ENCODE measurements at regions not wholly inside any gene's neighbourhood (a gene's known extent, or its start where the extent isn't known, plus 50 kb on each side); places are given as distances from the start of the nearest gene placed in this dataset.

DNA sequence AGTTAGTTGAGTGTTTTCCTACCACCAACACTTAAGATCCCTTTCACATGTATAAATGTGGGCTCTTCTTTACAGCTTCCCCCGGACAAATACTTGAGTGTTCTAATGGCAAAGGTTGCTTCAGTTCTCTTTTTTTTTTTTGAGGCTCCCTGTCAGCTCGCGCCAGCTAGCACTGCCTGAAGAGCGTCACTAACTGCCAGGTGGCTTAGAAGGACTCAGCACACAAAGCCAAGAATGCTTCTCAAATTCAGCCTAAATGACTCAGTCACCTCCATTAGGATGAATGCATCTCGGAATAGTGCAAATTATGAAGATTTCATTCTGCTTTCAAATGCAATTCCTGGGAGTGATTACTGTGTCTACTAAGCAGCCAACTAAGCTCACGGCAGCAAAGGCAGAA lies 150.7 kb upstream of the BTBD3 start:
- H3K9me3 Mint-ChIP-seq (ENCODE audit: low read depth): no peaks in the 10 kb centered on the region
- TF ChIP-seq, protein P1, sequence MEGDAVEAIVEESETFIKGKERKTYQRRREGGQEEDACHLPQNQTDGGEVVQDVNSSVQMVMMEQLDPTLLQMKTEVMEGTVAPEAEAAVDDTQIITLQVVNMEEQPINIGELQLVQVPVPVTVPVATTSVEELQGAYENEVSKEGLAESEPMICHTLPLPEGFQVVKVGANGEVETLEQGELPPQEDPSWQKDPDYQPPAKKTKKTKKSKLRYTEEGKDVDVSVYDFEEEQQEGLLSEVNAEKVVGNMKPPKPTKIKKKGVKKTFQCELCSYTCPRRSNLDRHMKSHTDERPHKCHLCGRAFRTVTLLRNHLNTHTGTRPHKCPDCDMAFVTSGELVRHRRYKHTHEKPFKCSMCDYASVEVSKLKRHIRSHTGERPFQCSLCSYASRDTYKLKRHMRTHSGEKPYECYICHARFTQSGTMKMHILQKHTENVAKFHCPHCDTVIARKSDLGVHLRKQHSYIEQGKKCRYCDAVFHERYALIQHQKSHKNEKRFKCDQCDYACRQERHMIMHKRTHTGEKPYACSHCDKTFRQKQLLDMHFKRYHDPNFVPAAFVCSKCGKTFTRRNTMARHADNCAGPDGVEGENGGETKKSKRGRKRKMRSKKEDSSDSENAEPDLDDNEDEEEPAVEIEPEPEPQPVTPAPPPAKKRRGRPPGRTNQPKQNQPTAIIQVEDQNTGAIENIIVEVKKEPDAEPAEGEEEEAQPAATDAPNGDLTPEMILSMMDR (IDR thresholded peaks at IDR 0.05): no peak
- no peak for DNase-seq (ENCODE audit: low spot score)
- no peaks in the 10 kb centered on the region for H3K27me3 Mint-ChIP-seq (ENCODE audit: low read depth)
- no peak overlapping the region for H3K27ac Mint-ChIP-seq (ENCODE audit: unreplicated experiment)
- no peak overlapping the region for H3K4me3 Mint-ChIP-seq (ENCODE audit: unreplicated experiment)
- H3K36me3 Mint-ChIP-seq (ENCODE audit: low read depth): no peaks in the 10 kb centered on the region
- H3K4me1 Mint-ChIP-seq (ENCODE audit: low read depth): no peaks in the 10 kb centered on the region

DNA sequence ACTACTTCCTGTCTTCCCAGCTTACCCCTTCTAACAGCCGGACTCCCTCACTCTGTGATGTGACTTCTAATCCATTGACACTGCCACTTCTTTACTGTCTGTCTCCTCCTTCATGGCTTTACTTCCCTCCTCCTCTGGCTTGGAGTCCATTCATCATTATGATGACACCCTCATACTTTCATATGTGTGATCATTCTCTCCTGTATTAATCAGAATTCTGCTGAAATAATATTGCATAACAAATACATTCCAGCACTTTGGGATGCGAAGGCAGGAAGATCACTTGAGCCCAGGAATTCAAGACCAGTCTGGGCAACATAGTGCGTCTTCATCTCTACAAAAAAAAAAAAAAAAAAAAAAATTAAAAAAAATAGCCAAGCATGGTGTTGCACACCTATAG lies 147.9 kb upstream of the BTBD3 start:
- Mint-ChIP-seq H3K9me3 (ENCODE audit: low read depth) (peaks cover 4% of the 10 kb centered on the region), H3K27me3 (ENCODE audit: low read depth) (no peaks in the 10 kb centered on the region), H3K4me1 (ENCODE audit: low read depth) (no peaks in the 10 kb centered on the region), H3K27ac (ENCODE audit: unreplicated experiment) (no peak overlapping the region), H3K36me3 (ENCODE audit: low read depth) (no peaks in the 10 kb centered on the region), H3K4me3 (ENCODE audit: unreplicated experiment) (no peak overlapping the region)
- TF ChIP-seq, protein P1 (IDR thresholded peaks at IDR 0.05): no peak
- DNase-seq (ENCODE audit: low spot score): no peak

DNA sequence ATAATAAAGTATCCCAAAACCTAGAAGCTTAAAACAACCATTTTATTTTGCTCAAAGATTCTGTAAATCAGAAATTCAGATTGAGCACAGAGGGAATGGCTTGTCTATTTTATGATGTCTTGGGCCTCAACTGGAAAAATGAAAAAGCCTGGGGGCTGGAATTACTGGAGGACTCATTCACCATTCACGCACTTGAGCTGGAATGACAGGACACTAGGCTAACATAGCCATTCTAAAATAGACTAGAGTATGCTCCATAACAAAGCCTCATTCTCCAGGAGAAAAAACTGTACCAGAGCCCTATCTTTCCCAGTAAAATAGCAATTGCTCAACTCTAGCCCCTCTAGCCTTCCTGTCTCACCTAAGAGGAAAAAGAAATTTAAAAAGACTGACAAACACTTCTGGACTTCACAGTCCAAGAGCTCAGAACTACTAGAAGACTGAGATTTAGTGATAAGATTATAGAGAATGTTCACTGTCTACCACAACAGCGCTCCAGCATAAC lies 145.4 kb upstream of the BTBD3 start:
- TF ChIP-seq, protein P1 (IDR thresholded peaks at IDR 0.05): no peak
- peaks cover under 1% of the 10 kb centered on the region for H3K4me1 Mint-ChIP-seq (ENCODE audit: low read depth)

DNA sequence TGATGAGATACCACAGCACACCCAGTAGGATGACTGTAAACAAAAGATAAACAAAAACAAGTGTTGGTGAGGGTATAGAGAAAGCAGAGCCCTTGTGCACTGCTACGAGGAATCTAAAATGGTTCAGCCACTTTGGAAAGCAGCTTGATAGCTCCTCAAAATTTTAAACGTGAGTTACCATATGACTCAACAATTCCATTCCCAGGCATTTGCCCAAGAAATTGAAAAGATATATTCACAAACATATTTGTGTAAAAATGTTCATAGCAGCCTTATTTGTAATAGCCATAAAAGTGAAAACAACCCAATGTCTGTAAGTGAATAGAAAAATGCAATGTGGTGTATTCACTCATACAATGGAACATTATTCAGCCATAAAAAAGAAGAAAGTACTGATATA lies 141.0 kb upstream of the BTBD3 start:
- Mint-ChIP-seq H3K27ac (ENCODE audit: unreplicated experiment) (no peak overlapping the region), H3K4me1 (ENCODE audit: low read depth) (peaks cover 16% of the 10 kb centered on the region), H3K9me3 (ENCODE audit: low read depth) (peaks cover 4% of the 10 kb centered on the region), H3K4me3 (ENCODE audit: unreplicated experiment) (no peak overlapping the region), H3K27me3 (ENCODE audit: low read depth) (no peaks in the 10 kb centered on the region), H3K36me3 (ENCODE audit: low read depth) (no peaks in the 10 kb centered on the region)
- no peak for DNase-seq (ENCODE audit: low spot score)
- TF ChIP-seq, protein P1 (IDR thresholded peaks at IDR 0.05): no peak

More for the DNA sequence above, 145.4 kb upstream of the BTBD3 start:
- H3K27ac Mint-ChIP-seq (ENCODE audit: unreplicated experiment): no peak overlapping the region
- peaks cover 4% of the 10 kb centered on the region for H3K9me3 Mint-ChIP-seq (ENCODE audit: low read depth)
- no peak for DNase-seq (ENCODE audit: low spot score)
- H3K36me3 Mint-ChIP-seq (ENCODE audit: low read depth): no peaks in the 10 kb centered on the region
- H3K4me3 Mint-ChIP-seq (ENCODE audit: unreplicated experiment): no peak overlapping the region
- no peaks in the 10 kb centered on the region for H3K27me3 Mint-ChIP-seq (ENCODE audit: low read depth)

DNA sequence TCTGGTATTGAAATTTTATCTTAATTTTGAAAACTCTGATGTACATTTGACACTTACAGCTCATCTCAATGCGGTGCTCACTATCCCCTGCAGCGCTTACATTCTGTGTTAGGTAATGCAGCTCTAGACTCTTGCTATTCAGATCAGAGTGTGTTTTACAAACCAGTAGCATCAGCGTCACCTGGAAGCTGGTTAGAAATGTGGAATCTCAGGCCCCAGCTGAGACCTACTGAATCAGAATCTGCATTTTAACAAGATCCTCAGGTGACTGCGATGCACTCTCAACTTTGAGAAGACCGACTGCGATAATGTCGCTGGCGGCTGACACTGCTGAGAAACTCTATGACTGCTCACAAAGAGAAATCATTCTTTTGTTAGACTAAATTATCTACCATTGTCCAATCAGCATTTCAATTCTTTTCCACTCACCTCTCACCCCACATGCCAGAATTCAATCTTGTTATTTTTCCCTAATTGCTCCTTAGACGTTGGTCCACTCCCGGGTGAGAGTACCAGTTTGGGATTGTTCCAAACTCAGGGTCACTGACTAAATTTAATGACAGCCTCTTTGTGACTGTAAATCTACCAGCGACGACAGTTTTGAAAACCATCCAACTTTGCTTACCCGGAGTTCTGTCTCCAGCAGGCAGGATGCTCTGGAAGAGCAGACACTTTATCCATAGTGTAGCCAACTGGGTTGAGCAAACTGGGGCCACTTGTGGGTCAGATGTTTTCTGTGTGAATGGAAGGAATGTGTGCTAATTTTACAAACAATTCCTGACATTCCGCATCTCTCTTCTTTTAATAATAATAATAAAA lies 140.1 kb upstream of the BTBD3 start:
- Mint-ChIP-seq H3K27me3 (ENCODE audit: low read depth) (no peaks in the 10 kb centered on the region), H3K4me1 (ENCODE audit: low read depth) (peaks cover 16% of the 10 kb centered on the region), H3K4me3 (ENCODE audit: unreplicated experiment) (peak overlapping the region; percentile 54), H3K27ac (ENCODE audit: unreplicated experiment) (peak overlapping the region; percentile 58), H3K36me3 (ENCODE audit: low read depth) (no peaks in the 10 kb centered on the region), H3K9me3 (ENCODE audit: low read depth) (peaks cover 4% of the 10 kb centered on the region)
- TF ChIP-seq, protein P1 (IDR thresholded peaks at IDR 0.05): no peak
- DNase-seq (ENCODE audit: low spot score): no peak
